Liver (tissue), 8 donors: ENCODE measurements at regions not wholly inside any gene's neighbourhood (a gene's known extent, or its start where the extent isn't known, plus 50 kb on each side); places are given as distances from the start of the nearest gene placed in this dataset.

Experiments used
- DNase-seq: peaks from one replicate; pipeline ENCODE4 v3.0.0-alpha.2; 2017; ENCODE audit warnings: low spot score
- H3K27ac ChIP-seq, 2 donors: one replicate each; pipeline ENCODE4 v1.7.0; 2013; ENCODE audit warnings: inconsistent platforms in 2 of 2, low read length in 2 of 2, control low read depth in 1 of 2, low read depth in 1 of 2, mild to moderate bottlenecking in 1 of 2
- H3K27me3 ChIP-seq, 4 donors: one replicate each; pipeline versions ENCODE4 v1.6.1 to v1.7.0; 2013; ENCODE audit warnings: low read length in 3 of 4, inconsistent platforms in 1 of 4, mild to moderate bottlenecking in 1 of 4, moderate library complexity in 1 of 4; ENCODE audit not compliant: control insufficient read depth in 4 of 4, insufficient read depth in 4 of 4
- H3K36me3 ChIP-seq, 4 donors: one replicate each; pipeline versions ENCODE4 v1.6.1 to v1.7.0; 2013; ENCODE audit warnings: low read length in 3 of 4, mild to moderate bottlenecking in 3 of 4, low read depth in 1 of 4, moderate library complexity in 1 of 4; ENCODE audit not compliant: control insufficient read depth in 4 of 4, insufficient read depth in 3 of 4
- H3K4me1 ChIP-seq, 4 donors: one replicate each; pipeline versions ENCODE4 v1.6.1 to v1.7.0; 2013; ENCODE audit warnings: low read length in 3 of 4, mild to moderate bottlenecking in 3 of 4, moderate library complexity in 1 of 4; ENCODE audit not compliant: control insufficient read depth in 4 of 4, insufficient read depth in 4 of 4
- H3K4me3 ChIP-seq, 3 donors: one replicate each; pipeline versions ENCODE4 v1.6.1 to v1.7.0; 2013; ENCODE audit warnings: low read length in 3 of 3, control low read depth in 1 of 3, low read depth in 1 of 3, mild to moderate bottlenecking in 1 of 3
- H3K9ac ChIP-seq, 2 donors: one replicate each; pipeline ENCODE4 v1.7.0; 2013; ENCODE audit warnings: low read length in 2 of 2, mild to moderate bottlenecking in 2 of 2, moderate library complexity in 2 of 2, control low read depth in 1 of 2, low read depth in 1 of 2
- H3K9me3 ChIP-seq, 4 donors: one replicate each; pipeline versions ENCODE4 v1.6.1 to v1.7.0; 2013; ENCODE audit warnings: low read length in 3 of 4; ENCODE audit not compliant: control insufficient read depth in 4 of 4
- EGR1 ChIP-seq, 2 donors: IDR thresholded peaks; 2 replicates each; pipeline ENCODE4 v1.6.1; 2016 to 2018; ENCODE audit warnings: antibody characterized with exemption in 2 of 2, low read depth in 2 of 2
- FOXA1 ChIP-seq: IDR thresholded peaks from 2 replicates; pipeline ENCODE4 v1.6.1; 2016; ENCODE audit warnings: antibody characterized with exemption
- FOXA2 ChIP-seq: IDR thresholded peaks from 2 replicates; pipeline ENCODE4 v1.6.1; 2016; ENCODE audit warnings: antibody characterized with exemption
- GABPA ChIP-seq, 2 donors: IDR thresholded peaks in 1 of 2; conservative IDR thresholded peaks in 1 of 2; 2 replicates each; pipeline ENCODE4 v1.6.1; 2016; ENCODE audit warnings: antibody characterized with exemption in 2 of 2, mild to moderate bottlenecking in 1 of 2, moderate library complexity in 1 of 2
- HNF4A ChIP-seq, 2 donors: conservative IDR thresholded peaks; 2 replicates each; pipeline ENCODE4 v1.6.1; 2016; ENCODE audit warnings: antibody characterized with exemption in 2 of 2, mild to moderate bottlenecking in 2 of 2
- HNF4G ChIP-seq: IDR thresholded peaks from 2 replicates; pipeline ENCODE4 v1.6.1; 2016; ENCODE audit warnings: antibody characterized with exemption
- JUND ChIP-seq, 2 donors: IDR thresholded peaks; 2 replicates each; pipeline ENCODE4 v1.6.1; 2016; ENCODE audit warnings: antibody characterized with exemption in 2 of 2
- NR2F2 ChIP-seq: IDR thresholded peaks from 2 replicates; pipeline ENCODE4 v1.6.1; 2016; ENCODE audit warnings: antibody characterized with exemption
- RAD21 ChIP-seq, 2 donors: IDR thresholded peaks; 2 replicates each; pipeline ENCODE4 v1.6.1; 2016; ENCODE audit warnings: antibody characterized with exemption in 2 of 2, mild to moderate bottlenecking in 2 of 2
- RXRA ChIP-seq, 2 donors: IDR thresholded peaks; 2 replicates each; pipeline ENCODE4 v1.6.1; 2017 to 2018; ENCODE audit warnings: antibody characterized with exemption in 2 of 2, mild to moderate bottlenecking in 1 of 2
- SP1 ChIP-seq: IDR thresholded peaks from 2 replicates; pipeline ENCODE4 v1.6.1; 2018; ENCODE audit warnings: antibody characterized with exemption, mild to moderate bottlenecking
- TAF1 ChIP-seq: conservative IDR thresholded peaks from 2 replicates; pipeline ENCODE4 v1.6.1; 2016; ENCODE audit warnings: antibody characterized with exemption, mild to moderate bottlenecking
- YY1 ChIP-seq: IDR thresholded peaks from 2 replicates; pipeline ENCODE4 v1.6.1; 2016; ENCODE audit warnings: antibody characterized with exemption, mild to moderate bottlenecking
- WGBS: extraction: QIAGEN DNeasy Blood & Tissue Kit; methylation state at CpG from one replicate; pipeline ENCODE4 v1.1.7; 2013; 5-methylcytosine and 5-hydroxymethylcytosine counted together
- TF ChIP-seq, protein P1 (sequence below): IDR thresholded peaks from 2 replicates; pipeline ENCODE4 v1.6.1; 2016; ENCODE audit warnings: antibody characterized with exemption
- TF ChIP-seq, protein P2 (sequence below): fragments of 150-350 bp; IDR thresholded peaks from 2 replicates; pipeline ENCODE4 v1.5.1; 2017; ENCODE audit warnings: improper control_type of control experiment, low read depth, low read length; ENCODE audit not compliant: missing input control
- TF ChIP-seq, protein P3 (sequence below): IDR thresholded peaks from 2 replicates; pipeline ENCODE4 v1.6.1; 2016; ENCODE audit warnings: antibody characterized with exemption
- TF ChIP-seq, protein P4 (sequence below): IDR thresholded peaks from 2 replicates; pipeline ENCODE4 v1.6.1; 2016; ENCODE audit warnings: antibody characterized with exemption, mild to moderate bottlenecking
- TF ChIP-seq, protein P5 (sequence below): IDR thresholded peaks from 2 replicates; pipeline ENCODE4 v1.6.1; 2016; ENCODE audit warnings: antibody characterized with exemption
- donor health status: healthy.
- donor health status: healthy.
- donor health status: healthy.
- donor health status: healthy.
- donor health status: healthy.

DNA sequence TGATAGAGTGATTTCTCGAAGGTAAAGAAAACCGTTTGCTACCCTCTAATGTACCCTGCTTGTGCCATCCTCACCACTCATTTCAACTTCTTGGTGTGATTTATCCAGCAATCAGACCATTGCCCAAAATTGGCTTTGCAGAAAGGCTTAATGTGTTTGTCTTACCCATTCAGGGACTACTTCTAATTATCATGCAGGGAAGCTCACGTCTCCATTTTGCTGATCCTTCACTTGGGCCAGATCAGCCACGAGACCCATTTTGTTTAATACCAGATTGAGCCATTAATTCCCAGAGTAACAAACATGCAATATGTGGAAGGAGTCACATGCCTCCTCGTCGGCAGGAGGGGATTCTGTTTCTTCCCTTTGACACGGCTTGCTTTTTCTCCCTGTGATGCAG, 51.1 kb upstream of the CRY1 start:
- Histone ChIP-seq H3K4me3 (no peak overlapping the region), H3K27ac (no peak overlapping the region), H3K27me3 (no peaks in the 10 kb centered on the region), H3K4me1 (no peaks in the 10 kb centered on the region), H3K36me3 (no peaks in the 10 kb centered on the region), H3K9me3 (no peaks in the 10 kb centered on the region), H3K9ac (no peak overlapping the region)
- no peak for DNase-seq
- 87% methylated on average over 7 of the region's 7 CpGs for WGBS
- TF ChIP-seq, protein P1, sequence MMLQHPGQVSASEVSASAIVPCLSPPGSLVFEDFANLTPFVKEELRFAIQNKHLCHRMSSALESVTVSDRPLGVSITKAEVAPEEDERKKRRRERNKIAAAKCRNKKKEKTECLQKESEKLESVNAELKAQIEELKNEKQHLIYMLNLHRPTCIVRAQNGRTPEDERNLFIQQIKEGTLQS, result no peak
- no peak for TF ChIP-seq HNF4A (conservative IDR thresholded peaks at IDR 0.05)
- TF ChIP-seq, protein P2, sequence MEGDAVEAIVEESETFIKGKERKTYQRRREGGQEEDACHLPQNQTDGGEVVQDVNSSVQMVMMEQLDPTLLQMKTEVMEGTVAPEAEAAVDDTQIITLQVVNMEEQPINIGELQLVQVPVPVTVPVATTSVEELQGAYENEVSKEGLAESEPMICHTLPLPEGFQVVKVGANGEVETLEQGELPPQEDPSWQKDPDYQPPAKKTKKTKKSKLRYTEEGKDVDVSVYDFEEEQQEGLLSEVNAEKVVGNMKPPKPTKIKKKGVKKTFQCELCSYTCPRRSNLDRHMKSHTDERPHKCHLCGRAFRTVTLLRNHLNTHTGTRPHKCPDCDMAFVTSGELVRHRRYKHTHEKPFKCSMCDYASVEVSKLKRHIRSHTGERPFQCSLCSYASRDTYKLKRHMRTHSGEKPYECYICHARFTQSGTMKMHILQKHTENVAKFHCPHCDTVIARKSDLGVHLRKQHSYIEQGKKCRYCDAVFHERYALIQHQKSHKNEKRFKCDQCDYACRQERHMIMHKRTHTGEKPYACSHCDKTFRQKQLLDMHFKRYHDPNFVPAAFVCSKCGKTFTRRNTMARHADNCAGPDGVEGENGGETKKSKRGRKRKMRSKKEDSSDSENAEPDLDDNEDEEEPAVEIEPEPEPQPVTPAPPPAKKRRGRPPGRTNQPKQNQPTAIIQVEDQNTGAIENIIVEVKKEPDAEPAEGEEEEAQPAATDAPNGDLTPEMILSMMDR, result no peak
- TF ChIP-seq, protein P3, sequence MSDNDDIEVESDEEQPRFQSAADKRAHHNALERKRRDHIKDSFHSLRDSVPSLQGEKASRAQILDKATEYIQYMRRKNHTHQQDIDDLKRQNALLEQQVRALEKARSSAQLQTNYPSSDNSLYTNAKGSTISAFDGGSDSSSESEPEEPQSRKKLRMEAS, result no peak
- no peak for TF ChIP-seq TAF1
- no peak for TF ChIP-seq SP1
- TF ChIP-seq JUND (IDR thresholded peaks at IDR 0.05), result no peak
- TF ChIP-seq RAD21 (IDR thresholded peaks at IDR 0.05), result no peak
- TF ChIP-seq RXRA (IDR thresholded peaks at IDR 0.05), result no peak
- TF ChIP-seq FOXA1, result no peak
- no peak for TF ChIP-seq NR2F2
- TF ChIP-seq FOXA2, result no peak
- no peak for TF ChIP-seq HNF4G
- TF ChIP-seq, protein P4, sequence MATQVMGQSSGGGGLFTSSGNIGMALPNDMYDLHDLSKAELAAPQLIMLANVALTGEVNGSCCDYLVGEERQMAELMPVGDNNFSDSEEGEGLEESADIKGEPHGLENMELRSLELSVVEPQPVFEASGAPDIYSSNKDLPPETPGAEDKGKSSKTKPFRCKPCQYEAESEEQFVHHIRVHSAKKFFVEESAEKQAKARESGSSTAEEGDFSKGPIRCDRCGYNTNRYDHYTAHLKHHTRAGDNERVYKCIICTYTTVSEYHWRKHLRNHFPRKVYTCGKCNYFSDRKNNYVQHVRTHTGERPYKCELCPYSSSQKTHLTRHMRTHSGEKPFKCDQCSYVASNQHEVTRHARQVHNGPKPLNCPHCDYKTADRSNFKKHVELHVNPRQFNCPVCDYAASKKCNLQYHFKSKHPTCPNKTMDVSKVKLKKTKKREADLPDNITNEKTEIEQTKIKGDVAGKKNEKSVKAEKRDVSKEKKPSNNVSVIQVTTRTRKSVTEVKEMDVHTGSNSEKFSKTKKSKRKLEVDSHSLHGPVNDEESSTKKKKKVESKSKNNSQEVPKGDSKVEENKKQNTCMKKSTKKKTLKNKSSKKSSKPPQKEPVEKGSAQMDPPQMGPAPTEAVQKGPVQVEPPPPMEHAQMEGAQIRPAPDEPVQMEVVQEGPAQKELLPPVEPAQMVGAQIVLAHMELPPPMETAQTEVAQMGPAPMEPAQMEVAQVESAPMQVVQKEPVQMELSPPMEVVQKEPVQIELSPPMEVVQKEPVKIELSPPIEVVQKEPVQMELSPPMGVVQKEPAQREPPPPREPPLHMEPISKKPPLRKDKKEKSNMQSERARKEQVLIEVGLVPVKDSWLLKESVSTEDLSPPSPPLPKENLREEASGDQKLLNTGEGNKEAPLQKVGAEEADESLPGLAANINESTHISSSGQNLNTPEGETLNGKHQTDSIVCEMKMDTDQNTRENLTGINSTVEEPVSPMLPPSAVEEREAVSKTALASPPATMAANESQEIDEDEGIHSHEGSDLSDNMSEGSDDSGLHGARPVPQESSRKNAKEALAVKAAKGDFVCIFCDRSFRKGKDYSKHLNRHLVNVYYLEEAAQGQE, result no peak
- no peak for TF ChIP-seq EGR1 (IDR thresholded peaks at IDR 0.05; ENCODE audit: low read depth in 2 of 2)
- TF ChIP-seq GABPA (IDR thresholded peaks at IDR 0.05 in 1 of 2, conservative IDR thresholded peaks at IDR 0.05 in 1 of 2), result no peak
- TF ChIP-seq YY1, result no peak
- TF ChIP-seq, protein P5, sequence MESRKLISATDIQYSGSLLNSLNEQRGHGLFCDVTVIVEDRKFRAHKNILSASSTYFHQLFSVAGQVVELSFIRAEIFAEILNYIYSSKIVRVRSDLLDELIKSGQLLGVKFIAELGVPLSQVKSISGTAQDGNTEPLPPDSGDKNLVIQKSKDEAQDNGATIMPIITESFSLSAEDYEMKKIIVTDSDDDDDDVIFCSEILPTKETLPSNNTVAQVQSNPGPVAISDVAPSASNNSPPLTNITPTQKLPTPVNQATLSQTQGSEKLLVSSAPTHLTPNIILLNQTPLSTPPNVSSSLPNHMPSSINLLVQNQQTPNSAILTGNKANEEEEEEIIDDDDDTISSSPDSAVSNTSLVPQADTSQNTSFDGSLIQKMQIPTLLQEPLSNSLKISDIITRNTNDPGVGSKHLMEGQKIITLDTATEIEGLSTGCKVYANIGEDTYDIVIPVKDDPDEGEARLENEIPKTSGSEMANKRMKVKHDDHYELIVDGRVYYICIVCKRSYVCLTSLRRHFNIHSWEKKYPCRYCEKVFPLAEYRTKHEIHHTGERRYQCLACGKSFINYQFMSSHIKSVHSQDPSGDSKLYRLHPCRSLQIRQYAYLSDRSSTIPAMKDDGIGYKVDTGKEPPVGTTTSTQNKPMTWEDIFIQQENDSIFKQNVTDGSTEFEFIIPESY, result no peak

DNA sequence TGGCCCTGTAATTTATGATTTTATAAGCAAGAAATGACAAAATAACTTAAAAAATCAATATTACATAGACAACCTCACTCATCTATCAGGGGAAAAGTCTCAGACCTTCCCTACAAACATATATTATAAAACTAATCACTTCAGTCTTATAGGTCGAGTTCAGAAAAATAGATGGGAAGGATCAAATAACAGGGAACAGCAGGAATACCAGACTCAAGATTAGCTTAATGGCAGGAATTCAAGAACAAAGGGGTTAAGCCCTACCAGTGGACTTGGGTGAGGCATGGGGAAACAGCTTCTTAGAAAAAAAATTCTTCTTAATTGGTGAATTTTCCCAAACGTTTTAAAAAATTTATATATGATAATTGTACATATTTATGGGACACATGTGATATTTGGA, 51.6 kb upstream of the CRY1 start:
- no peak for DNase-seq
- 45% methylated on average over 2 of the region's 2 CpGs for WGBS
- no peak overlapping the region for H3K9ac ChIP-seq
- no peaks in the 10 kb centered on the region for H3K9me3 ChIP-seq
- no peak overlapping the region for H3K4me3 ChIP-seq
- no peaks in the 10 kb centered on the region for H3K27me3 ChIP-seq
- TF ChIP-seq FOXA1 (no peak), HNF4A (conservative IDR thresholded peaks at IDR 0.05) (no peak)
- no peaks in the 10 kb centered on the region for H3K36me3 ChIP-seq
- H3K4me1 ChIP-seq, result no peaks in the 10 kb centered on the region
- H3K27ac ChIP-seq, result no peak overlapping the region
